H9 (cell line): ENCODE measurements at regions not wholly inside any gene's neighbourhood (a gene's known extent, or its start where the extent isn't known, plus 50 kb on each side); places are given as distances from the start of the nearest gene placed in this dataset.

Experiments
- DNase-seq: peaks from one replicate; pipeline ENCODE4 v3.0.0-alpha.2; 2017
- H2AFZ ChIP-seq: one replicate; pipeline ENCODE4 v1.6.1; 2013; ENCODE audit warnings: mild to moderate bottlenecking, low read length, control low read depth, moderate library complexity
- H2AK5ac ChIP-seq: 2 replicates; pipeline ENCODE4 v1.6.1; 2013; ENCODE audit warnings: low read length, control low read depth, mixed read lengths; ENCODE audit not compliant: insufficient read length
- H2BK120ac ChIP-seq: one replicate; pipeline ENCODE4 v1.6.1; 2013; ENCODE audit warnings: low read depth, mild to moderate bottlenecking, low read length, control low read depth, inconsistent platforms; ENCODE audit not compliant: poor library complexity, severe bottlenecking
- H2BK12ac ChIP-seq: 2 replicates; pipeline ENCODE4 v1.6.1; 2013; ENCODE audit warnings: low read length, control low read depth, mixed read lengths, low read depth; ENCODE audit not compliant: insufficient read length
- H2BK15ac ChIP-seq: 2 replicates; pipeline ENCODE4 v1.6.1; 2013; ENCODE audit warnings: low read depth, low read length, control low read depth
- H2BK20ac ChIP-seq: one replicate; pipeline ENCODE4 v1.6.1; 2013; ENCODE audit warnings: low read depth, mild to moderate bottlenecking, low read length, control low read depth, inconsistent platforms; ENCODE audit not compliant: poor library complexity, severe bottlenecking
- H2BK5ac ChIP-seq: 2 replicates; pipeline ENCODE4 v1.6.1; 2013; ENCODE audit warnings: low read length, control low read depth, mixed read lengths; ENCODE audit not compliant: insufficient read length
- H3K14ac ChIP-seq: 2 replicates; pipeline ENCODE4 v1.6.1; 2013; ENCODE audit warnings: low read length, control low read depth; ENCODE audit not compliant: insufficient read depth
- H3K18ac ChIP-seq: 2 replicates; pipeline ENCODE4 v1.6.1; 2013; ENCODE audit warnings: low read depth, mild to moderate bottlenecking, mixed read lengths, low read length, control low read depth; ENCODE audit not compliant: insufficient read length
- H3K23ac ChIP-seq: 2 replicates; pipeline ENCODE4 v1.6.1; 2013; ENCODE audit warnings: low read length, control low read depth, mixed read lengths, low read depth; ENCODE audit not compliant: insufficient read length
- H3K23me2 ChIP-seq: 2 replicates; pipeline ENCODE4 v1.6.1; 2013; ENCODE audit warnings: low read depth, mild to moderate bottlenecking, mixed read lengths, low read length, control low read depth; ENCODE audit not compliant: insufficient read length, poor library complexity, severe bottlenecking
- H3K27ac ChIP-seq: 2 replicates; pipeline ENCODE4 v1.5.1; 2013; ENCODE audit warnings: low read length, control low read depth, mixed read lengths, low read depth; ENCODE audit not compliant: insufficient read length
- H3K27me3 ChIP-seq: 2 replicates; pipeline ENCODE4 v1.6.1; 2013; ENCODE audit warnings: low read length, control low read depth, inconsistent platforms; ENCODE audit not compliant: insufficient read depth
- H3K4ac ChIP-seq: 2 replicates; pipeline ENCODE4 v1.6.1; 2013; ENCODE audit warnings: low read depth, mild to moderate bottlenecking, control low read depth, inconsistent platforms, low read length, moderate library complexity
- H3K4me1 ChIP-seq: 2 replicates; pipeline ENCODE4 v1.6.1; 2013; ENCODE audit warnings: low read length, control low read depth, inconsistent platforms; ENCODE audit not compliant: insufficient read depth
- H3K4me2 ChIP-seq: 2 replicates; pipeline ENCODE4 v1.6.1; 2013; ENCODE audit warnings: low read length, control low read depth, mixed read lengths; ENCODE audit not compliant: insufficient read length, insufficient read depth
- H3K56ac ChIP-seq: 2 replicates; pipeline ENCODE4 v1.6.1; 2013; ENCODE audit warnings: low read depth, mild to moderate bottlenecking, mixed read lengths, low read length, control low read depth; ENCODE audit not compliant: insufficient read length
- H3K79me1 ChIP-seq: 2 replicates; pipeline ENCODE4 v1.6.1; 2013; ENCODE audit warnings: low read depth, mild to moderate bottlenecking, moderate library complexity, low read length, control low read depth, inconsistent platforms; ENCODE audit not compliant: insufficient read depth, poor library complexity, severe bottlenecking
- H3K79me2 ChIP-seq: 2 replicates; pipeline ENCODE4 v1.6.1; 2013; ENCODE audit warnings: low read length, control low read depth, inconsistent platforms; ENCODE audit not compliant: insufficient read depth
- H3K9ac ChIP-seq: 2 replicates; pipeline ENCODE4 v1.6.1; 2013; ENCODE audit warnings: low read length, control low read depth, mixed read lengths; ENCODE audit not compliant: insufficient read length; ENCODE audit errors: extremely low read depth
- H3K9me3 ChIP-seq: one replicate; pipeline ENCODE4 v1.6.1; 2013; ENCODE audit warnings: low read depth, low read length, inconsistent platforms; ENCODE audit not compliant: control insufficient read depth
- H3T11ph ChIP-seq: one replicate; pipeline ENCODE4 v1.6.1; 2013; ENCODE audit warnings: mild to moderate bottlenecking, low read length, control low read depth, inconsistent platforms
- H4K20me1 ChIP-seq: one replicate; pipeline ENCODE4 v1.6.1; 2013; ENCODE audit not compliant: control insufficient read depth, insufficient read length, insufficient read depth
- H4K5ac ChIP-seq: 2 replicates; pipeline ENCODE4 v1.6.1; 2013; ENCODE audit warnings: low read depth, mild to moderate bottlenecking, mixed read lengths, low read length, control low read depth; ENCODE audit not compliant: insufficient read length
- H4K8ac ChIP-seq: replicated peaks from 2 replicates; pipeline ENCODE4 v1.6.1; 2013; ENCODE audit warnings: low read length, control low read depth, mixed read lengths, low read depth; ENCODE audit not compliant: insufficient read length
- H4K91ac ChIP-seq: 2 replicates; pipeline ENCODE4 v1.6.1; 2013; ENCODE audit warnings: low read depth, mild to moderate bottlenecking, moderate library complexity, mixed read lengths, low read length, control low read depth; ENCODE audit not compliant: insufficient read length
- H3K27ac Mint-ChIP-seq, 3 experiments: 2 replicates in 2 of 3; 3 replicates in 1 of 3; pipeline ENCODE4 v1.8.0; 2020 to 2021; ENCODE audit warnings: mixed read lengths in 3 of 3, mild to moderate bottlenecking in 1 of 3, moderate library complexity in 1 of 3
- H3K27me3 Mint-ChIP-seq: 2 replicates; pipeline ENCODE4 v1.8.0; 2021; ENCODE audit warnings: low read depth, mild to moderate bottlenecking, moderate library complexity, mixed read lengths
- H3K36me3 Mint-ChIP-seq, 3 experiments: 2 replicates in 2 of 3; 3 replicates in 1 of 3; pipeline ENCODE4 v1.8.0; 2020 to 2021; ENCODE audit warnings: low read depth in 3 of 3, mixed read lengths in 3 of 3; ENCODE audit not compliant: insufficient read depth in 1 of 3
- H3K4me1 Mint-ChIP-seq, 2 experiments: 2 replicates each; pipeline ENCODE4 v1.8.0; 2020; ENCODE audit warnings: mixed read lengths in 2 of 2
- H3K4me3 Mint-ChIP-seq, 2 experiments: 2 replicates in 1 of 2; 3 replicates in 1 of 2; pipeline ENCODE4 v1.8.0; 2020 to 2021; ENCODE audit warnings: mild to moderate bottlenecking in 2 of 2, mixed read lengths in 2 of 2, moderate library complexity in 1 of 2
- H3K9me3 Mint-ChIP-seq, 2 experiments: 2 replicates in 1 of 2; 3 replicates in 1 of 2; pipeline ENCODE4 v1.8.0; 2020; ENCODE audit warnings: mild to moderate bottlenecking in 2 of 2, mixed read lengths in 2 of 2, moderate library complexity in 1 of 2
- CTCF ChIP-seq: fragments of 200-600 bp; sonication (generic); conservative IDR thresholded peaks from 3 replicates; pipeline ENCODE4 v1.8.0; 2021; ENCODE audit warnings: antibody characterized with exemption, mild to moderate bottlenecking
- WGBS: extraction: QIAGEN DNeasy Blood & Tissue Kit; methylation state at CpG from one replicate; pipeline ENCODE4 v1.1.7; 2013; ENCODE audit warnings: missing lambda C conversion rate, low lambda C conversion rate, mixed read lengths; ENCODE audit not compliant: insufficient read length; ENCODE audit errors: extremely low coverage; 5-methylcytosine and 5-hydroxymethylcytosine counted together

DNA sequence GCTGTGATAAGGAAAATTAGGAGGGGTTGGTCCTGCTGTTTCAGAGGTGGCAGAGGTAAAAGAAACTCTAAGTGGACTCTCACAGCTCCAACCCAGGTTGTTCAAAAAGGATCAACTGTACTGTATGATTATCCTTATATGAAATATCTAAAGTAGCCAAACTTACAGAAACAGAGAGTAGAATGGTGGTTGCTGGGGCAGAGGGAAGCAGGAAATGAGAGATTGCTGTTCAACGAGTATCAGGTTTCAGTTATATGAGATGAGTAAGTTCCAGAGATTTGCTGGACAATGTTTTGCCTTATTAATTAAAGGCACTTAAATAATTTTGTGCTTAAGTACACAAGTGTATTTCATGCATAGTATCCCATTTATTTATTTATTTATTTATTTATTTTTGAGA lies 972.0 kb upstream of the LRRTM1 start:
- no peaks in the 10 kb centered on the region for H4K20me1 ChIP-seq
- H4K5ac ChIP-seq: no peak overlapping the region
- Mint-ChIP-seq H3K9me3 (no peaks in the 10 kb centered on the region), H3K36me3 (no peaks in the 10 kb centered on the region), H3K27me3 (no peaks in the 10 kb centered on the region), H3K27ac (no peak overlapping the region), H3K4me3 (no peak overlapping the region), H3K4me1 (no peaks in the 10 kb centered on the region)
- H2BK5ac ChIP-seq: no peak overlapping the region
- no peak overlapping the region for H4K91ac ChIP-seq
- no peaks in the 10 kb centered on the region for H3K9me3 ChIP-seq
- no peak overlapping the region for H2BK12ac ChIP-seq
- no peaks in the 10 kb centered on the region for H3K4me1 ChIP-seq
- no peaks in the 10 kb centered on the region for H3K27me3 ChIP-seq
- no peak overlapping the region for H2BK120ac ChIP-seq
- no peak overlapping the region for H3K18ac ChIP-seq
- no peaks in the 10 kb centered on the region for H3K79me1 ChIP-seq
- no peaks in the 10 kb centered on the region for H3K23me2 ChIP-seq
- no peak overlapping the region for H2BK20ac ChIP-seq
- TF ChIP-seq CTCF: no peak
- no peak overlapping the region for H3K23ac ChIP-seq
- WGBS: no CpG with 5 or more reads among the region's 1 CpG
- no peak overlapping the region for H3K9ac ChIP-seq
- H3T11ph ChIP-seq: no peak overlapping the region
- H3K27ac ChIP-seq: no peak overlapping the region
- no peak overlapping the region for H3K4me2 ChIP-seq
- no peak for DNase-seq
- H3K56ac ChIP-seq: no peak overlapping the region
- no peaks in the 10 kb centered on the region for H3K79me2 ChIP-seq
- no peak overlapping the region for H4K8ac ChIP-seq
- H2AFZ ChIP-seq: no peak overlapping the region
- H3K14ac ChIP-seq: no peak overlapping the region
- H2BK15ac ChIP-seq: no peak overlapping the region
- no peak overlapping the region for H2AK5ac ChIP-seq
- no peak overlapping the region for H3K4ac ChIP-seq
